ENCODE measurements at regions not wholly inside any gene's neighbourhood (a gene's known extent, or its start where the extent isn't known, plus 50 kb on each side); places are given as distances from the start of the nearest gene placed in this dataset.

DNA sequence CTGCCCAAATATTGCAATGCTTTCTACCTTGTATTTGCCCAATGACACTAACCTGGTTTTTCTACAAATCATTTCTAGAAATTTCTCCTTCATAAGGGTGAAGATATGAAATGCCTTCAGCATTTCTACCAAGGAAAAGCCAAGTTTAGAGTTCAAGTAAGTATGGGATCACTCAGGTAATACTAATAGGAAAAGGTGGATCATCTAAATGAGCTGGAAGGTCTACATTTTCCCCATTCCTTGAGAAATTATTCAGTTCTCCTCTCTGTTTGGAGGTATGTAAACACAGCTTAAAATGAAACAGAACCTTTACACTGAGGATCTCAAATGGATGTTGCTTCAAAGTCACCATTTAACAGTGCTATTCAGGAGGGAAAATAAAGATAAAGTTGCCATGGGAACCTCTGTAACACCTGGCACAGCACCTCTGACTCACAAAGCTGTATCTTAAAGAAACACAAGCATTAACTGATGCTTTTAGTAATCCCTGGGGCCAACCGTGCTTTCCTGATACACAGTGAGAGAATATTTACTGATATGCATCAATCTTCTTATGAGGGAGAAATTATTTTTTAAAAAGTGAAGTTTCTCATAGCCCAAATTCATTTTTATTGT, 161.3 kb downstream of the DRD1 start:
- peak; percentile 23 for DNase-seq

DNA sequence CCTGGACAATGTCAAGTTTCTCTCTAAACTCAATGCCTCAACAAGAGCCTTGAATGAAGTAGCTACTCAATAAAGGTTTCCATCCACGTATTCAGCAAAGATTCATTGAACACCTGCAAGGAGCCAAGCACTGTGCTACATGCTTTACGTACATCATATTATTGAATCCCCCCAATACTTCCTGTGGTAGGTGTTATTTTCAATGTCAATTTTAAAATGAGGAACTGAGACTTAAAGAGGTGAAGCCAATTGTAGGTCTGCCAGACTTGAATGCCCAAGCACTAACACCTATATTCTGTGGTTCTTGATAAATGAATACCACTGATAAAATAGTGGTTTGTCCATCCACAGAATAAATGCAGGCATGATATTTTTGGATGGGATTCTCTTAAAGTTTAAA, 162.3 kb downstream of the DRD1 start:
- DNase-seq = no peak

DNA sequence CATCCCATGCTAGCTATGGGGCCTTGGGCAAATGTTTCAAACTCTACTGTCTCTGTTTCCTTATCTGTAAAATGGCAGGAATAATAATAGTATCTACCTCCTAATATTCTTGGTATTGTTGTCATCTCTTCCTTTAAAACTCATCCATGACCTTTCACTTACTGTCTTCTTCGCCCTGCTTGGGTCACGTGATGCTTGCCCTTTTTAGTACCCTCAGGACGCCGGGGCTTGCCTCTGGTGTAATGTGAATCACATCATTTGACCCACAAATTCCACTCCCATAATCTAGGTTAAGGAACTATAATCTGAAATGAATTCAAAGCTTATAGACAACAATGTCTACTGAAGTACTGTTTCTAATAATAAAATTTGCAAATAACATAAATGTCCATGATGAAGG, 162.7 kb downstream of the DRD1 start:
- DNase-seq = no peak

DNA sequence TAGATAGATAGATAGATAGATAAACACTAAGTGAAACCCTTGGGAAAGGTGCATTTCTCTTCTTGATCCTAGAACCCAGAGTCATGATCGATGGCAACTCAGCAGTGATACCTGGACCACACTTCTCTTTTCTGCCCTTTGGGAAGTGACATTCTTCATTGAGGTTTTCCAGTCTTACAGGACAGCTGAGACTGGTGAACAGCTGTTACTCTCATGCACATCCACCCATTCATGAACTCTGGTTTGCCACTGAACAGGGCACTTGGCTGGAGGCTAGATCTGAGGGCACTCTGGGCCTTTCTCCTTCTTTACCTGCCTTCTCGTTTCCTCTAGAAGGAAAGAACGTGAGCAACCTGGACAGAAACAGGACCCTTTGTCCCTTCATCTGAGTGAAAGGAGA, 164.5 kb downstream of the DRD1 start:
- DNase-seq = no peak

DNA sequence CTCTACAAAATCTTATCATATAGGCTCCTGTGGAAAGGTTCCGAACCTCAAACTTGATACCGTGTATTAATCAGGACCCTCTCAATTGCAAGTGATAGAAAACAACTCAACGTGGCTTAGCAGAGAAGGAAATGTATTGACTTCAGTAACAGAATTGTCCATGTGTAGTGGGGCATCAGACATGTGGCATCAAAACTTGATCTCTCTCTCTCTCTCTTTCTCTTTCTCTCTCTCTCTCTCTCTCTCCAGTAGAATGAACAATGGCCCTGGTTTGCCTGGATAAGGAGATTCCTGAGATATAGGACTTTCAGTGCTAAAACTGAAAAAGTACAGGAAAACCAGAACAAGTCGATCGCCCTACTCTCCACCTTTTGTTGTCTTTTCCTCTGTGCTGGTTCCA, 168.2 kb downstream of the DRD1 start:
- DNase-seq = no peak

DNA sequence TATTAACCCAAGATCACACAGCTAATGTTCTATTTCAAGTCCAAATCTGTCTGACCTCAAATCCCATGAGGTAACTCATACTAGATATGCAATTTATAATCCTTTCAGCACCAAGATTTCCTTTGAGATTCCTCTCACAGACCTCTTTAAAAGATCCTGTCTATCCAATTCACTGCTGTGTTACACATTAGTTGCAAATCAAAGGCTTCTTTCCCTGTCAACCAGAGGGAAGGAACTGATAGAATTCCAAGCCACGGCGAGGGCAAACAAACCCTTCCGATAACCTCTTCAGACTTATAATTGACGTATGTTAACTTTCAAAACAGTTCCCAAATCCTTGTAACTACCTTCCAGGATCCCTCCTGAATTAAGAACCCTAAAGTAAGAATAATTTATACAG, 168.9 kb downstream of the DRD1 start:
- no peak for DNase-seq

DNA sequence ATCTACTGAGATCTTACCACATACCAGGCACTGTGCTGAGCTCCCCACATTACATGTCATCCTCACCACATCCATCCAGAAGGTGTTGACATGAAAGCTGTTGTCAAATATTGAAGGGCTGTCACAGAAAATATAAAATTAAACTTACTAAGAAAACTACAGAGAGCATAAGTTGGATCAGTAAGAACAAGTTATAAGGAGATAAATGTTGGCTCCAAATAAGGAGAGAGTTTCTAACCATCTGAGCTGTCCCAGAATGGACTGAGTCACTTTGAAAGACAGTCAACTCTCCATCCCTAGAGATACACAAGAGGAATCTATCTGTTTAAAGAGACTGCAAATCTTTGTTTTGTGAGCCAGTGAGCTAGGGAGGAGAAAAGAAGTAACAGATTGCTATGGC, 169.8 kb downstream of the DRD1 start:
- DNase-seq = no peak

DNA sequence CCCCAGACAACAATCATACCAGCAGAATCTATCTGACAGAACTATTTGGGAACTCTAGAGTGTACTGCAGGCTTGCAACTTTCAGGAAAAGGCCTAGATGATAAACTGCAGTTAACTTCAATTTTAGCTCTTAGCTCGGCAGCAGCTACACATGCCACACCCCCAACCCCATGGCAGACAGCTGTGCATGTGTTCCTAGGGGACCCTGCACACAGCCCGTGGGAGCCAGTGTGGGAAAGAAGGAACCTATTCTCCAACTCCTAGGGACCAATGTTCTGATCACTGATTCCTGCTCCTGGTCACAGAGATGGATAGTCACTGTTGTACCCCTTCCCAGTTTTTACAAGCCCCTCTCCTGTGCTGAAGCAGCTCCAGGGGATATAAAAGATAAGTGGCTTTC, 179.6 kb downstream of the DRD1 start:
- no peak for DNase-seq

DNA sequence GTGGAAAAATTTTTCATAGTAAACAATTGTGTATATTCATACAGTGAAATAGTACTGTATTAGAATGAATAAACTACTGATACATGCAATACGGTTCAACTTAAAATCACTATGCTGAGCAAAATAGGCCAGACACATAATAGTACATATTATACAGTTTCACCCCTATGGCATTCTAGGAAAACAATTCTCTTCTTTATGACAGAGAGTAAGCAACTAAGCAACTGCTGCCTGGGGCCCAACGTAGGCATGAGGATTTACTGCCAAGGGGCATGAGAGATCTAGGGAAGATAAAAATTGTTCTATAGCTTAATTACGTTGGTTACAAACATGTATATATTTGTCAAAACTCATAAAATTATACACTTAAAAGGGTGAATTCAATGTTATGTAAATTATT, 180.2 kb downstream of the DRD1 start:
- no peak for DNase-seq

DNA sequence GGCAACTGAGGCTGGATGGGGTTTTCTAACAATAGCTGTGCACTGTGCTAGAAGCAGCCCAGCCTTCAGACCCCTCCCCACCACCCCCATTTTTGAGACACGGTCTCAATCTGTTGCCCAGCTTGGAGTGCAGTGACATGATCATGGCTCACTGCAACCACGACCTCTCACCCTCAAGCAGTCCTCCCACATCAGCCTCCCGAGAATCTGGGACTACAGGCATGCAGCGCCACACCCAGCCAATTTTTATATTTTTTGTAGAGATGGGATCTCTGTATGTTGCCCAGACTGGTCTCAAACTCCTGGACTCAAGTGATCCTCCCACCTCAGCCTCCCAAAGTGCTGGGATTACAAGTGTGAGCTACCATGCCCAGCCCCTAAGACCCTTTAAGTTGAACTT, 182.5 kb downstream of the DRD1 start:
- no peak for DNase-seq

DNA sequence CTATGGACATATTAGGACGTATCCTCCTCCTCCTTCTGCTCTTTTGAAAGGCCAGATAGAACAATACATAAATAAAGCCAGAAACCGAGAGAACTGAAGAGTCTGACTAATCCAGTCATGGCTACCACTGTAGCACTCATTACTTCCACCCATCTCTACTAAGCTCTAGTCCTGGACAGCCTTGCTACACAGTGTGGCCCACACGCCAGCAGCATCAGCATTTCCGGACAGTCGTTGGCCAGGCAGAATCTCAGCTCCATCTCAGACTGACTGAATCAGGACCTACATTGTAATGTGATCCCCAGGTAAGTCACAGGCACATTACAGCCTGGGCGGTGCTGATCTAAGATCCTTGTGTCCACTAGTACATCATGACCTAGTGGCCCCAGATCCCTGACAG, 182.9 kb downstream of the DRD1 start:
- no peak for DNase-seq

DNA sequence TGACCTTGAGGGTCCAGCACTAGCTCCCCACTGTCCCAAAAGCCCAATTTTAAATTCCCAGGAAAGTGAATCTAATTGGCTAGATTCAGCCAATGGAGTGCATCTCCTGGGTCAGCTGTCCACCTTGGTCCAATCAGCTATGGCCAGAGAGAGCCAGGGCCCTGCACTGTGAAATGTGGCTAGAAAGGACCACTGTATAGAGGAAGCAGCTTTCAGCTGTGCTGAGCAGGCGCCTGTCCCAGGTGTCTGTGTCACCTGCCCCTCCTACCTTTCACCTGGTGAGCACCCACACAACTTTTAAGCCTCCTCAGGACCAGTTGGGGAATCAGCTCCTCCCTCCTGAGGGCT, 186.2 kb downstream of the DRD1 start:
- DNase-seq = no peak

DNA sequence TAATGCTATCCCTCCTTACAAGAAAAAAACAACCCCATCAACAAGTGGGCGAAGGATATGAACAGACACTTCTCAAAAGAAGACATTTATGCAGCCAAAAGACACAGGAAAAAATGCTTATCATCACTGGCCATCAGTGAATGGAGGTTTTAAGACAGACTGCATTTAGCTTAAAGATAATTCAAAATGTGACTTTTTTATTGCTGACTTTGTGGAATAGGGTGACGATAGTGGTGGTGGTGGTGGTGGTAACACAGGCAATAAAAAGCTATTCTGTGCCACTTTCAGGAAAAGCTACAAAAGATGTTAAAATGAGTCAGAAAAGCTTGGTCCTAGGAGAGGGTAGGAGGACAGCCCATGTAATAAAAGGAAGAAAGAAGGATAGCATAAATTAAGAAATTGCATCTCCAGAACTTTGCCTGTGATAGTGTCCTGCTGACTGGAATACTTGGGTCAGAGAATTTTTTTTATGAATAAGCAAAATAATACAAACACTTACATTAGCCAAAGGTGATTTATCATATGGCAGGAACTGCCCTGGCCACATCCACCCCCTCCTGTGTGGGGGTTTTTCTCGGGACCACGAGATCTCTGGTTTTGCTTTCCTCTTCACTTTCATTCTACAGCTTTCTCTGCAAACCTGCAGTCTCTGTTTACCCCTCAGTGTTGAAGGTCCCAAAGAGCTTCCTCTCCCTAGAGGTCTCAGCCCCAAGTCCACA, 186.7 kb downstream of the DRD1 start:
- no peak for DNase-seq

DNA sequence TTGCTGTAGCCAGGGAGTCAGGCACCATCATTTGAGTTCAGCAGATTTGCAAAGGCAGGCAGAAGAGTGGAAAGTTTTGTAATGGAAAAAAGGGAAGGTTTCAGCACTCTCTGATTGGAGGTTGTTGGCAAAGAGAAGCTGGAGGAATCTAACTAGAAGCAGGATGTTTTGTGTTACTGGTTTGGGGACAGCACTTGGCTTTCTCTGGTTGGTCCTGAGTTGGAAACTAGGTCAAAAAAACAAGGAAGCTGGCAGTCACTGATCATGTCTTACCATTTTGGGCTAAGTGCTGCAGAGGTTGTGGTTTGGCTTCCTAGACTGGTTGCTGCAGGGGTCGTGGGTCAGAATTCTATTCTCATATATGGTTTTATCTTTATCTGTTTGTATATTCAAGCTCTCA, 189.8 kb downstream of the DRD1 start:
- DNase-seq = peak; percentile 16

DNA sequence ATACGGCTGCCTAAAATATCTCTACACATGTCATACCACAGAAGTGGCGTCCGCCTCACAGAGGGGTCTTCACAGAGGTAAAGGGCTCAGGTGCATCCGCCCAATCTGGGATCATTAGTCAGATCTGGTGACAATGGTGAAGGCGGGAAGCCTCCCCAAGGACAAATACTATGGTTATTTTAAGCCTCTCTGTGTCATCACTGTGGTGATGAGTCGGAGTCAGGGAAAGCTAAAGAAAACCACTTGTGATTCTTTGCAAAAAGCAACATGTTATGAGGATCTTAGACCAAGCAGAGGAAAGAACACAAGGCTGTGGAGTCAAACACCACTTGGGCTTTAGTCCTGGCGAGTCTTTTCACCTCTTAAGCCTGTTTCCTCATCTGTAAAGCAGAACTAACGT, 190.4 kb downstream of the DRD1 start:
- no peak for DNase-seq

DNA sequence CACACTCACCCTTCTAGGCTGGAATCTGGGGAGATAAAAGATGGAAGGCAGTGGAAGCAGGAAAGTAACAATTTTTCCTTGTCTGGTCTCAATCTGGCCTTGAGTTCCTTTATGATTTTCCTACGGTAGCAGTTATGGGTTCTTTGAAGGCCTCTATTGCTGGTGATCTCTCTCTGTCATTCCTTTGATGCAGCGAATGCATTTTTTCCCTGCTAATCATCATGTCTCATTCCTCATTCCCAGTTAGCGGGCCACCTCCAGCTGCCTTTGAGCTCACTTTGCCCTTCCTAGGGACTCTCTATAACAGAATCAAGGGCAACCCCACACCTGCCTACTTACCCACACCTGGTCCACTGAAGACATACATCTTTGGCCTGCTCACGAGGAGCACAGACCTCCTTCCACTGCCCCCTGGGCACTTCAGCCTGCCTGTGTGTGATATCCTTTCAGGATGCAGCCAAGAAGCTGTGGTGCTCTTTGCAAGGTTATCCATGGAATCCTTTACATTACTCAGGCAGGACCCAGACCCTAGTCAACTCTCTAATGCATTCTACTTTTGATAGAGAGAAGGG, 191.7 kb downstream of the DRD1 start:
- no peak for DNase-seq

DNA sequence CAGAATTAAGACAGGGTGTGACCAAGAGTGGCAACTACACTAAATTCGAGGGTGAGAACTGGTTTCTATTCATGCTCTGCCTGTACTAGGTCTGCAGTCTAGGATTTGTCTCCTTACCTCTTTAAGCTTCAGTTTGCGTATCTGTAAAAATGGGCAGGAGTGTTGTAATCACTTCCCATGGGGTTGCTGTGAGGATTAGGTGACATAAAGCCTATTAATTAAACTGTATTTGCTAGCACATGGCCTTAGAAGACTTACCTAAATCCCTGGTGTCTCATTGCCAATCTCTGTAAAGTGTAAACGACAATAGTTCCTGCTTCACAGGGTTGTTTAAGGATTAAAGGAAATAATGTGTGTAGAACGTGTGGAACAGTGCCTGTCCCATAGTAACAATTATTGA, 193.6 kb downstream of the DRD1 start:
- no peak for DNase-seq

DNA sequence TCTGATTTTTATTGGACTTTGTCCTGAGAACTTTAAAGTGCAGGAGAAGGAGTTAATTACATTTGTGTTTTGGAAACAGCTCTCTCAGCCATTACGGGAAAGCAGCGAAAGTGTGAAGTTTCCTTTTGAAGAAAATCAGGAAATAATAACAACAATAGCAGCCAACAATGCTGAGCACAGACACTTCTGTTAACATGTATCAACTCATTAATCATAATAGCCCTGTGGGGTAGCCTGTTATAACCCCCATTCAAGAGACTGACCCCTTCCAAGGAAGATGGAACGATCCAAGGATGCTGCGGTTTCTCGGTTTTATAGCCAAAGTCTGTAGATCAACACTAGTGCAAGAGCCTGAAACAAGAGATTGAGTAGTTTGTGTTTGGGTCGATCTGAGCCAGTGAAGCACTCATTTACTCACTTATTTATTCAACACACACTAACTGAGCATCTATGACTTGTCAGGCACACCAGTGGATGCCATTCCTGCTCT, 195.5 kb downstream of the DRD1 start:
- DNase-seq = no peak

DNA sequence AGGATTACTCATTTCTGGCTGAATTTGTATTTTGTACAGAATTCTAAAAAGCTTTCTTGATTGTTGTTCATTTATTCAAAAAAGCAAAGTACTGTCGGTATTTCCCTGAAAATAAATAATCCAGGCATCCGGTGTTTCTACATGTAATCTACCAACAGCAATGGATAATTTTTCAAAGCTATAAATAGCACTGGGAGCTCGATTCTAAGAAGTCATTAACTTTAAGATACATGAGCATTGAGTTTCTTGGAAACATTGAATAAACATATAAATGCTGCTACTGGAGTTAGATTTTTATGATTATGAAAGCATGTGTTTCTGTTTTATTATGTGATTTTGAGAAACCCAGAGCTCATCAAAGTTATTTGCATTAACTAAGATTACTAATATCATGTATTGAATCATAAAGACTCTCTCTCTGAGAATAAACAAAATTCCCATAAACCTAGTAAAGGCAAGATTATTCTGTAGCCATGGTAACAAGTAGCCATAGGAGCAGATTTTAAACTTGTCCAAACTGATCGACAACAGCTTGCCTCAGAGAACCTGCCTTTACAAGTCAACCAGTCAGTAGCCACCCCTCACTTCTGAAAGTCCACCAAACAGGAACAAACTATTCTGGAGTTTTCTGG, 197.0 kb downstream of the DRD1 start:
- no peak for DNase-seq

DNA sequence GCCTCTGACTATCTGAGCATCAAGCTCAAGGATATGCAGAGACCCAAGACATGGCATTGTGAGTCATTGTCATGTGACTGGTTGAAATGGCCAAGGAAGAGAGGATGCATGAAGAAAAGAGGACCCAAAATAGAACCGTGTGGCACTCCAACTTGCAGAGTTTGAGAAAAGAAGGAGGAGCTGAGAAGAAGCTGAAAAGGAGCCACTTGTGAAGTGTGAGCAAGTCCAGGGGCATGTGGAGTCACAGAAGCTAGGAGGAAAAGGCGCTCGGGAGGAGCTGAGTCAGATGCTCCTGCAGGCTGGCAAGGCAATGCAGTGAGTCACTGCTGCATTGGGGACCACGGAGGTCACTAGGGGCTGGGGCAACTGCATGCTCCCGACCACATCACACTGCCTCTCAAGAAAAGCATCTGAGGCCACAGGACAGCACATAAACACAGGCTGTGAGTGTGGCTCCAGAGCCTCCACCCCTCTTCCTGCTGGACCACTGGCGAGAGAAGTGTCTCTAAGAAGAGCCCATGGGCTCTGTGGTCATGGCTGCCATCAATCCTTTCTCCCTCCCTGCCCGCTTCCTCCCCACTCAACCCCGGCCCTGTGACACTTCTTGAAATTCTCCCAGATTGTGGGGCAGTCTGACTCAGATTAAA, 197.6 kb downstream of the DRD1 start:
- no peak for DNase-seq

DNA sequence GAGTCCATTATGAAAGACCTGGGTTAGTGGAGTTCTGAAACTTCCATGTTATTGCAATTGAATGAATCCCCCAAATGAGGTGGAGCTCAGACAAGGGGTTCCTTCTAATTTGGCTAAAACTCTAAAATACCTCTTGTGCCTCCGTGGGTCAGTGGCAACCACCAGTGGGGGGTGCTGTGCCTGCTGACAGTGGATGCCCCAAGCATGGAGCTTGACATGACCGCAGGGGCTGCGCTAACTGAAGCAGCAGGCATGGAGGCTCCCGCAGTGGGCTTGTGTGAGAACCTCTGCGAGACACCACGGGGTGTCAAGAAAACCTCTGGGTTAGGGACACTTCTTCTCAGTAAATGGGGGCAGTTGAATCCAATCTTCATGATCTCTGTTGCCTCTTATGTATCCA, 200.5 kb downstream of the DRD1 start:
- no peak for DNase-seq

DNA sequence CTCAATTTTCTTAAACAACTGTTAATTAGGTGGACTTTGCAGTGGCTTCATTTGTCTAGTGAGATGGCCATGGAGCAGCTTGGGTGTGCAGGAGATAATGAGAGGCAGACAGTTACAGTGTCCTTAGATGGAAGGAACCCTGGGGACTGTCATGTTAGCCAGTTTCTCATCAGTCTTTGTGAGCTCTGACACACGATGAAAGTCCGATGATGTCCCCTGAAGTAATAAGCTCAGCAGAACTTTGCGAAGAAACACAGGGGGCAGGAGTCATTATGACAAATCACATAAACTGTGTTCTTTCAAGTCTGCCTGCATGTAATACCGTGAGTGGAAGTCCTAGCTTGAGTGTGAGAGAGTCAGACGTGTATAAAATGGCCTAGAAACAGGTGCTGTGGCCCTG, 201.8 kb downstream of the DRD1 start:
- DNase-seq = peak; percentile 59

DNA sequence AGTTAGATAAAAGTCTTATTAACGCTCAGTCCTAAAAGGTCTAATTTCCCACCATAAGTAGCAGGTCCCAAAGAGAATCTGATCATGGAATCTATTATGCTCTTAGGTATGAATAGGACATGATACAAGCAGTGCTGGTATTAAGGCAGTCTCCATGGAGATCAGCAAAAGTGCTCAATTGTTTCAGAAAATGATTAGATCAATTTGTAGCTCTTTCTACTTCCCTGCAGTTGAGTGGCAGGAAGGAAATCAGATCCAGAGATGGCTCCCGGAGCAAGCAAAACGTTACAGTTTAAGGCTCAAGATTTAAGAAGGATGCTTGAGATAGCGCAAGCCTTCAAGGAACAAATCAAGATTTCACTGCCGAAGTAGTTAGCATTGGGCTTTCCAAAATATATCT, 205.7 kb downstream of the DRD1 start:
- no peak for DNase-seq

DNA sequence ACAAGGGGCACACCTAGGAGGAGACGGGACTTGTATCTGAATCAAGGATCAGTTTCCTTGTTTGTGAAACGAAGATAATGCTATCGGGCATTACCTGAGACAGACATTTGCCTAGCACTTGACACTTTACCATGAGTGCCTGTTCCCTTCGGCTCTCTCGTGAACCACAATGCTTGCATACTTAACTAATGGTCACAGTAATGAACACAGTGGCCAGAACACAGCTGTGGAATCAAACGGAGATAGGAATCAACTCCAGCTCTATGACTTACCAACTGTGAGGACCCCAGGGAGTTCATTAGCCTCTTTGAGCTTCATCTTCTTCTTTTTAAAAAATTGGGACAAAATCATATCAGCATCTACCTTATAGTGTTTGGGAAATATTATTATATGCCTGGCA, 207.8 kb downstream of the DRD1 start:
- DNase-seq = no peak

All from eye (tissue), 1 donor.